HG03108 (cell line): ENCODE measurements at regions not wholly inside any gene's neighbourhood (a gene's known extent, or its start where the extent isn't known, plus 50 kb on each side); places are given as distances from the start of the nearest gene placed in this dataset.

ENCODE experiments used
- ATAC-seq: cut with Tn5 transposase; IDR thresholded peaks from one replicate; pipeline ENCODE4 v1.9.1; 2021; ENCODE audit warnings: moderate library complexity; ENCODE audit not compliant: unreplicated experiment

DNA sequence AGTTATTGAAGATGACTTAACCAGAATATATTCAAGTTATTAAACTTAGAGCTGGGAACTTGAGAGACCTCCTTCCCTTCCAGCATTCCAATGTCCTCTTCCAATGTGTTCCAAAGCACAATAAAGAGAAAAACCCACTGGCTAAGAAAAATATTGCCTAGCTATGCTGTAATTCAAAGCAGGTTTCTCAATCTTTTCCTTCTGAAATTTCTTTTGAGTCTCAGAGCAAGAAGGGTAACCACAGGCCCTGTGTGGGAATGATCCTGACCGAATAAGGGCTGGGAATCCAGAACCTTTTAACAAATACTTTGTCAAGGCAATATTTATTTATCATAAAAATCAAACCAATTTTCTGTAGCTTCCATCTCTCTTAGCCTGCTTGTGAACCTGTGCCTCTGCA is 150.7 kb upstream of the SFRP2 start:
- ATAC-seq, result no peak

DNA sequence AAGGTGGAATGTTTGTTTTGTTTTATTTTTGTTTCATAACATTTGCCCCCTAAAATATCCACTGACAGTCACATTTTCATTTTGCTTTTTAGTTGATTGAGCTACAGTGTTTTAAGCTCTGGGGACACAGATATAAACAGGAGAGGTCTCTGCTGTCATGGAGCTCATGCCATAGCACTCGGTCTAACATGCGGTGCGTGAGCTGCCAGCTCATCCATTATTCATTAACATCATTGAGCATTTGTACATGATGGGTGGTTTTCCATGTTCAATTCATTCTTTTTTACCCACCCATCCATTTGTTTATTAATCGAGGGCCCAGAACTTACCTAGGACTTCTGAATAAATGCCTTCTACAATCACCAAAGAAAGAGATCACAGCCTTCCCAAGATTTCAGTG is 150.1 kb upstream of the SFRP2 start:
- no peak for ATAC-seq

DNA sequence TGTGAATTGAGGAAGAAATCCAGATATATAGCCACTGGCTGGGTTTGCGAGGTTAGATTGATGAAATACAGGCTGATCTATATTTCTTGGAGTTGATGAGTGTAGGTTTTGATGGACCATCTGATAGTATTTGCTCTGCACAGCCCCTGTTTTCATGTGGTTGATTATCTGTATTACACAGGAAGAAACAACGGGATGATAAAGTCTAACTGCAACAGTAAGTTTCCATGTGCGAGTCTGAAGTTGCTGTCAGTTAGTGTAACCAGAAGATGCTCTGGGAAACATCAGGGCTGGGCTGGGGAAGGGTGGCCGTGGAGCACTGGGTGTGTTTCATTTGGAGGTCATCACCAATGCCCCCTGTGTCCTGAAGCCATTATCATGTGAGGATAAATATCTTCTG is 148.4 kb upstream of the SFRP2 start:
- no peak for ATAC-seq

GRCh38 chr4:153936121-153936520 is 147.2 kb upstream of the SFRP2 start:
- no peak for ATAC-seq

- ATAC-seq, result no peak
These were observed 145.8 kb upstream of the SFRP2 start for GRCh38 chr4:153934688-153935017.

- ATAC-seq, result no peak
These were observed 145.2 kb upstream of the SFRP2 start for GRCh38 chr4:153933915-153934687.

GRCh38 chr4:153931804-153932203 is 142.9 kb upstream of the SFRP2 start:
- ATAC-seq, result no peak

DNA sequence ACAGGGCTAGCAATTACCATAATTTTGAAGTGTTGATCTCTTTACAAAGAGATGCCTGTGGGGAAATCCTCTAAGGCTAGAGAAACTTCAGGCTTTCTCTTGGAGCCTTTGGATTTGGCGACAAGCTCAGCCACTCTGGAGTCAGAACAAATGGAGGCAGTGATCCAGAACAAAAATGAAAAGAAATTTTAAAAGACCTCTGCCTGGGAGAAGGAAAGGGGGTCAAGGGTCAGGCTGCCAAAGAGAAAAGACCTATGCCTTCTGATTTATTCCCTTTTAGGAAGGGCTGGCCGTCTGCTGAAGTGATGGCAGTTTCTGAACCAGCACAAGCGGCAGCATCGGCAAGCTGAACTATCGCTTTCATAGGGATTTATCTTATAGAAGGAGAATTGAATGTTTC is 140.8 kb upstream of the SFRP2 start:
- ATAC-seq, result no peak

DNA sequence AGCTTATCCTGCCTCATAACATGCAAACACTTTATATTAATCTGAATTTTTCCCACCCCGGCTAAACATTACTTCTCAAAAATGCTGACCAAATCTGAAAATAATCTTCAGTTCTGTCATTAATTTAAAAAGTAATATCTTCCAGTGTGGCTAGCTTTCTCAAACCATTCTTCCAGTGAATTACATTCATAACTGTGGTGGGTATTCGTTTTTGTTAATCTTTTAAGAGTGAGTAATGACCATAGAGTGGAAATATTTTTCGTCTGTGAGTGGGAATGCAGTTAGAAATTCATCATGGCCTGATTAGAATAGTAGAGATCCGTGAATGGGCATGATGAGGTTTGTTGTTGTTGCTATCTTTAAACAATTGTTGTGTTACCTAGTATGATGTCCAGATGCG is 138.6 kb upstream of the SFRP2 start:
- no peak for ATAC-seq

DNA sequence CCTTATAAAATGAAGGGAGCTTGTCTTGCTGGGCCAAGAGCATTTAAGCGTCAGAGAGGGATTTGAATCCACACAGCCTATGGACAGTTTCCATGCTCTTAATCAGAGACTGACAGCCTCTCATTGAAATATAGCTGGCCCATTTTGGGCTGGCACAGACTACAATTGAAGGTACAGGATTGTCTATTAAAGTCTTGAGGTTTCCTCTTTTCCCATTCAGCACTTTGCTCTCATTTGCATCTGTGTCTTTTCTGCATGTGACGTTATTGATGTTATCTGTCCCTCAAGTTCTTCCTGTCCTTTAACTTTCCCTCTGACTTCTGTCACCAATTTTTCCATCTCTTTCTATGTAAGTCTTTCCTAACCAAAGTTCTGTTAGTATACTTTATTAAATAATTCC is 133.3 kb upstream of the SFRP2 start:
- ATAC-seq, result no peak

DNA sequence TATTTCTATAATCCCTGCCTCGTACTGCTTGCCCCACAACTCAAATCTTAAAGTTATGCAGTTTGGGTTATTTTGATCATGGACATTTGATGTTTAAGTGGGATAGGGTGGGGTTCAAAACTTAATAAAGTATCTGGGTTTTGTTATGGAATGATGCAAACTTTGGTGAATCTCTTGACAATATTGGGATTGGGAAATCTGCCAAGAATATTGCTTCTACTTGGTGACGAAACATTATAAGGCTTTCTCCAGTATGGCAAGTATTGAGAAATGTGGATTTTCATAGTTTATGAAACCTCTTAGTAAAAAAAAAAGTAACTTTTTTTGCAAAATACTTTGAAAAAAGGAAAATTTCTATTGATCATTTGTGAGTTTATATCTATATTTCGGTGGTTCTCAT is 130.8 kb upstream of the SFRP2 start:
- ATAC-seq, result no peak

GRCh38 chr4:153916273-153916755 is 127.4 kb upstream of the SFRP2 start:
- ATAC-seq, result peak; percentile 97

DNA sequence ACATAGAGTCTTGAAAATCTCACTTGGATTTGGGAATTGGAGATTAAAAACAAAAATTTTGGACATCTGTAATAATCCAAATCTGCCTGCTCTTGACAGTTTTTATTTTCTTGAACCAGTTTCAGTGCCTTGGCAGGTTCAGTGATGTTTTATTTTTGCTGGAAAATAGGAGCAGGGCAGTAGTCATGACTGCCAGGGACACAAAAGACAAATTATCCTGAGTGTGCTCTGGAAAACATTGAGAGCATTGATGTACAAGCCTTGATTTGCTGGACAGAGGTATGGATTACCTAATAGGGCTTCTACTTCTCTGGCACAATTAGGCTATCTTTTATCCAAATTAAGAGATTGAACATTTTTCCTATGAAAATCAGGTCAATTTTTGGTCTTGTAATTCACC is 123.4 kb upstream of the SFRP2 start:
- ATAC-seq, result no peak

- ATAC-seq, result no peak
These were observed 120.8 kb upstream of the SFRP2 start for GRCh38 chr4:153909672-153910071.

DNA sequence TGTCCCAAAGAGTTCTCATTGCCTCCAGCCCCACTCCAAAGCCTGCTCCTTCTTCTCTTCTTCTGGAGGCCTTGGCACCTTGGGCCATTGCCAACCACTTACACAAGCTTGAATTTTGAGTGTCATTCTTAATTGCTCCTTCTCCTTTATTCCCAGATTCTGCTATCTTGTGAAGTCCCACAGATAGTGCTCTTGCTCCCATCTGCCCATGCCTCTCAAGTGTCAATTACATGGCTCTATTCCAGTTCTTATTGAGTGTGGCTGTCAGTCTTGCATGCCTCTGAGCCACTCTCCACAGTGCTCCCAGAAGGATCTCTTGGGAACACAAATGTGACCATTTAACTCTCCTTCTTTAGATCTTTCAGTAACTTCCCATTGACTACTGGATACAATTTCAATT is 117.3 kb upstream of the SFRP2 start:
- no peak for ATAC-seq

DNA sequence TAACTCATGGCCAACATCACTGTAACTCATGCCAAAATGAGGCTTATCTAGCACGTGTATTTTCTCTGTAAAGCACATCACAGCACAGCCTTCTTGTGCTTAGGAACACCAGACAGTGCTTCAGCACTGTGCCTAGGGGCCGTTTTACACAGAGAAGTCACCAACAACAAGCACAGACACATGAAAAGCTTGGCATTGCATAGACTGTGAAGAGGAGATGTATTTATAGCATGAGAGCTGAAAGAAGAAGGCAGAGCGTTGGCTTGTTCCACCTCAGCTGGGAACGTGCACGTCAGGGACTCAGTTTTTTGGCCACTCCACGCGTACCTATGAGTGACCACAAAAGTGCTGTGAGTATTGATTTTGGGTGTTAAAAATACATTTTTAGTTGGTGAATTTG is 116.3 kb upstream of the SFRP2 start:
- ATAC-seq, result no peak

GRCh38 chr4:153904011-153904410 is 115.1 kb upstream of the SFRP2 start:
- ATAC-seq, result no peak

GRCh38 chr4:153901220-153901619 is 112.3 kb upstream of the SFRP2 start:
- no peak for ATAC-seq

DNA sequence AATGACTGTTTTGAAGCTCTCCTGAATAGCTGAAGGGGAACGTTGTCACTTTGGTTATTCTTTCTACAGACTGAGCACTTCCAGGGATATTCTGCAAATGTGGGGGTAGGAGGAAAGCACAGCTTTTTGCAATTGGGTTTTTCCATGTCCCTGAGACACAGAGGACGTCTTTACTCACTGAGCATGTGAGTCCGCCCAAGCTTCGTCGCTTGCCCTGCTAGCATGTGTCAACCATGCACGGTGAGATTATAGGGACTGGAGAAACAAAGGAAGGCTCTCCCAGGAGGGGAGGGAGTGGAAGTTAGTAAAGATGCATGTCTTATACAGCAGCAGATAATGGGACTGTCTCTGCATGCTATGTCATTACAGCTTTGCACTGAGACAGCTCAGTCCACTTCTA is 111.5 kb upstream of the SFRP2 start:
- ATAC-seq, result no peak

DNA sequence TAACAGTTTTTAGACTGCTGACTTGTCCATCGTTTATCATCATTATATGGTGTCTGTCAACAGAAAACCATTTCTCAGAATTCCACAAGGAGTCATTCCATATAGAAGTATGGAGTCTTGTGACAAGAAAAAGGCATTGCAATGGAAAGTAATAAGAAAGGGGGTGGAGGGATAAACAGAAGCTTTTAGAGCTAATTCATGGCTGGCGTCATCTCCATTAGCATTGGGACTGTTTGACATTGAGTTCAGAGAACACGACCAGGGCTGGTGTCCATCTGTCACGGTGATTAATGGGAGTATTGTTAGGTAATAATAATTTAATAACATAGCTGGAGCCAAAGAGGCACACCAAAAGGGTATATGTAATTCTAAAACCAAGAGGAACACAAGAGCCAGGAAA is 101.9 kb upstream of the SFRP2 start:
- no peak for ATAC-seq

DNA sequence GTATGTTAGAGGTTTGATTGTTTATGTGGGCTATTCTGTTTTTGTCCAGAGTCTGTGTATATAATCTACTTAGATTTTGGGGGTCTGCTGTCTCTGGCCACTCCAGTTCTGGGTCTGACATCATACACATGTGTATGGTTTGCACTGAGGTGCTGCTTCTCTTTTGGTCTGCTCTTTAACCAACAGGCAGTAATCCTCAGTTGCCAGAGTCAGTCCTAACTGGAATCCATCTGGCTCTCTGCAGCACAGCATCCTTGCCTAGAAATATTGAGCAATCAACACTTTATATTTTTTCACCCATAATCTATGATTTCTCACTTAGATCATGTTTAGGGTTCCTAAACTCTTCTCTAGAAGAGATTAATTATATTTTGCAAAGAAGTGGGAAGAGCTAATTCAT is 98.3 kb upstream of the SFRP2 start:
- no peak for ATAC-seq

DNA sequence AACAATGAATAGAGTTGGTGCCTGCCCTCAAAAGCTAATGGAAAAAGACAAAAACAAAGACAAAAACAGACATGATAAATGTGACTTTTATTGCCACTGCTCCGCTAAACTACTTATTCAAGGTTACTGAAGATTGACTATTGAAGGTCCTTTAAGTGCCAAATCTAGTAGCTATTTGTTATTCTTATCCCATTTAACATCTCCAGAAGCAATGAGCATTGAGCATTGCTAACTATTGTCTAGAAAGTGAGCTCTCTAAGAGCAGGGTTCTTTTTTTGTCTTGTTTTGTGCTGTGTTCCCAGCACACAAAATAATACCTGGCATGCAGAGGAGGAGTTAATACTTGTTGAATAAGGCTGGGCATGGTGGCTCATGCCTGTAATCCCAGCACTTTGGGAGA is 95.4 kb upstream of the SFRP2 start:
- ATAC-seq, result no peak

DNA sequence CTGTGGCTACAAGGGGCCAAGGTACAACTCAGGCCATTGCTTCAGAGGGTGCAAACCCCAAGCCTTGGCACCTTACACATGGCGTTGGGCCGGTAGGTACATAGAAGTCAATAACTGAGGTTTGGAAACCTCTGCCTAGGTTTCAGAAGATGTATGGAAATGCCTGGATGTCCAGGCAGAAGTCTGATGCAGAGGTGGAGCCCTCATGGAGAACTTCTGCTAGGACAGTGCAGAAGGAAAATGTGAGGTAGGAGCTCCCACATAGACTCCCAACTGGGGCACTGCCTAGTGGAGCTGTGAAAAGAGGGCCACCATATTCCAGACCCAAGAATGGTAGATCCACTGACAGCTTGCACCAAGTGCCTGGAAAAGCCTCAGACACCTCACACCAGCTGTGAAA is 92.1 kb upstream of the SFRP2 start:
- ATAC-seq, result no peak
